ENCODE measurements at regions not wholly inside any gene's neighbourhood (a gene's known extent, or its start where the extent isn't known, plus 50 kb on each side); places are given as distances from the start of the nearest gene placed in this dataset.

DNA sequence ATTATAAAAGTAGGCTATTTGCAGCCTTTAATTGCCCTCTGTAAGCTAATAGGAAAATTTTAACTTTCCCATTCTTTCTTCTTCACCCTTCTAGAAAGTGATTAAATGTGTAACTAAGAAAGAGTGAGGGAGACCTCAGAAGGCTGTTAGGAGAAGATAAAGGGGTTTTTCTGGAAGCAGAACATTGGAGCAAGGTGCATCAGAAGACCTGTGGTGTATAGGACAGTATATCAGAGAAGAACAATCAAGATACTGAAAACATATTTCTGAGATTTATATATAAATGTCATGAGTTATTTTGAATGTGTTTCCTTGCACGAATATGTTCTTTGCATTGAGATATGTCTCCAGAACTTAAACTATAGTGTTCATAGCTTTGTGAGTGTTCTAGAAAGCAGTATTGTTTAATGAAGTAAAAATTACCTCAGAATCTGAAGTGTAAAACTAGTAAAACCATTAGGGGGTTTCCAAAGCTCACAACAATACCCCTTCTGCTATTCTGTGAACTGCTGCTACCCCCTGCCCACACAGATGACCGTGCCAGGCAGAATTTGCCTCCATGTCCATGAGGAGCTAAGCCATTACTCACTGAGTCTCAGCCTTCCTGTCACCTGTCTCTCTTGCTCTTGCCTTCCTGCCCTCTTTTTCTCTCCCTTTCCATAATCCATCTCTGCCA is 537.9 kb downstream of the EPHA4 start:
- no peak overlapping the region for H3K4me3 ChIP-seq (ENCODE audit: low read depth, low read length)
- H3K27me3 ChIP-seq (ENCODE audit: control insufficient read depth, insufficient read depth, low read length) = no peaks in the 10 kb centered on the region
- H3K4me1 ChIP-seq (ENCODE audit: control insufficient read depth, insufficient read depth, low read length) = no peaks in the 10 kb centered on the region
- no peaks in the 10 kb centered on the region for H3K36me3 ChIP-seq (ENCODE audit: control insufficient read depth, insufficient read depth, low read length)
- H3K9ac ChIP-seq (ENCODE audit: low read depth, low read length) = no peak overlapping the region
- no peaks in the 10 kb centered on the region for H3K9me3 ChIP-seq (ENCODE audit: control insufficient read depth, insufficient read depth, low read length)

DNA sequence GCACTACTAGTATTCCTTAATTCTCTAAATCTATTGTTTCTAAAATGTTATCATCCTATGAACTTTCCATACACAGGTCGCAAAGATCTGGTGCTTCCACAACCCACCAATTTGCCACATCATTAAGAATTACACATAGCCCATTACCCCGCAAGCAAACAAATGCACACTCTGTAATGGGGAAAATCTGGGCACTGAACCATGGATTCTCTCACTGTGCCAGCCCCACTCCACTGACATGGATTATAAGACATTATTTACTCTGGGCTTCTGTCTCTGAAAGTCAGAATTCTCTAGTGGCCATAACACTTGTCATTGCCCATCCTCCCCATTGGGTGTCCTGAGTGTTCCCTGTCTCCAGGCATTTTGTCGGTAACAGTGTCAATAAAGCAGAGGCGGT is 537.1 kb downstream of the EPHA4 start:
- H3K9ac ChIP-seq (ENCODE audit: low read depth, low read length) = no peak overlapping the region
- no peak overlapping the region for H3K4me3 ChIP-seq (ENCODE audit: low read depth, low read length)
- no peaks in the 10 kb centered on the region for H3K9me3 ChIP-seq (ENCODE audit: control insufficient read depth, insufficient read depth, low read length)
- no peaks in the 10 kb centered on the region for H3K4me1 ChIP-seq (ENCODE audit: control insufficient read depth, insufficient read depth, low read length)
- no peaks in the 10 kb centered on the region for H3K27me3 ChIP-seq (ENCODE audit: control insufficient read depth, insufficient read depth, low read length)
- no peaks in the 10 kb centered on the region for H3K36me3 ChIP-seq (ENCODE audit: control insufficient read depth, insufficient read depth, low read length)

DNA sequence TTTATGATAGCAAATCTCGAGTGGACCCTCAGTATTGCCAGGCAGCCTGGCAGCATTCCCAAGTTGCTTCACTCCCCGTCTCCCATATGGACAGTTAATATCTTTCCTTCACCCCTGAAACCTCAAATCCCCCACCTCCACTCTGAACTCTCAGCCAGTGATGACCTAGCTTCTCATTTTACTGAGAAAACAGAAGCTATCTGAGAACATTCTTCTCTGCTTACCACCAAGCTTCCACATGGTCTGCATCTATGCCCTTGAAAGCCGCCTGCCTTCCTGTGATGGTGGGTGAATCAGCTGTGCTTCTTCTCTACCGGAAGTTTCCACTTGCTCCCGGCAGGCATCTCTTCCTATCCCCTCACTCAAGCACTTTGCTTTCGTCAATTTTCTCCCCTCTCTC is 529.2 kb downstream of the EPHA4 start:
- no peak overlapping the region for H3K4me3 ChIP-seq (ENCODE audit: low read depth, low read length)
- no peaks in the 10 kb centered on the region for H3K9me3 ChIP-seq (ENCODE audit: control insufficient read depth, insufficient read depth, low read length)
- no peaks in the 10 kb centered on the region for H3K27me3 ChIP-seq (ENCODE audit: control insufficient read depth, insufficient read depth, low read length)
- H3K36me3 ChIP-seq (ENCODE audit: control insufficient read depth, insufficient read depth, low read length) = no peaks in the 10 kb centered on the region
- H3K9ac ChIP-seq (ENCODE audit: low read depth, low read length) = no peak overlapping the region
- H3K4me1 ChIP-seq (ENCODE audit: control insufficient read depth, insufficient read depth, low read length) = no peaks in the 10 kb centered on the region

DNA sequence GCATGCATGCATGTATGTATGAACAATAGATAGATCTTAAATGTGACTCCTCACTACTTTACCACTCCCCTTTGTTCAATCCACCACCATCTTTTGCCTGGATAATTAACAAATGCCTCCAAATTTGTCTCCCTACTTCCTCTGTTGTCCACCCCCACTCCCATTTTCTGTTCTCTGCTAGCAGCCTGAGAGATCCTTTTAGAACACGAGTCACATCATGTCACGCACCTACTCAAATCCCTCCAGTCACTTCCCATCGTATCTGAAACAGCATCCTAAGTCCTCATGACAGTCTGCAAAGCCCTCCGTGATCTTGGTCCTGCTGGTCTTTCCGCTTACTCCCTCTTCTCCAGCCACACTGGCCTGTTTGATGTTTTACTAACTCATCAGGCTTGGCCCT is 527.3 kb downstream of the EPHA4 start:
- Histone ChIP-seq H3K4me1 (ENCODE audit: control insufficient read depth, insufficient read depth, low read length) (no peaks in the 10 kb centered on the region), H3K27me3 (ENCODE audit: control insufficient read depth, insufficient read depth, low read length) (no peaks in the 10 kb centered on the region), H3K4me3 (ENCODE audit: low read depth, low read length) (no peak overlapping the region), H3K9ac (ENCODE audit: low read depth, low read length) (no peak overlapping the region), H3K36me3 (ENCODE audit: control insufficient read depth, insufficient read depth, low read length) (no peaks in the 10 kb centered on the region), H3K9me3 (ENCODE audit: control insufficient read depth, insufficient read depth, low read length) (no peaks in the 10 kb centered on the region)

DNA sequence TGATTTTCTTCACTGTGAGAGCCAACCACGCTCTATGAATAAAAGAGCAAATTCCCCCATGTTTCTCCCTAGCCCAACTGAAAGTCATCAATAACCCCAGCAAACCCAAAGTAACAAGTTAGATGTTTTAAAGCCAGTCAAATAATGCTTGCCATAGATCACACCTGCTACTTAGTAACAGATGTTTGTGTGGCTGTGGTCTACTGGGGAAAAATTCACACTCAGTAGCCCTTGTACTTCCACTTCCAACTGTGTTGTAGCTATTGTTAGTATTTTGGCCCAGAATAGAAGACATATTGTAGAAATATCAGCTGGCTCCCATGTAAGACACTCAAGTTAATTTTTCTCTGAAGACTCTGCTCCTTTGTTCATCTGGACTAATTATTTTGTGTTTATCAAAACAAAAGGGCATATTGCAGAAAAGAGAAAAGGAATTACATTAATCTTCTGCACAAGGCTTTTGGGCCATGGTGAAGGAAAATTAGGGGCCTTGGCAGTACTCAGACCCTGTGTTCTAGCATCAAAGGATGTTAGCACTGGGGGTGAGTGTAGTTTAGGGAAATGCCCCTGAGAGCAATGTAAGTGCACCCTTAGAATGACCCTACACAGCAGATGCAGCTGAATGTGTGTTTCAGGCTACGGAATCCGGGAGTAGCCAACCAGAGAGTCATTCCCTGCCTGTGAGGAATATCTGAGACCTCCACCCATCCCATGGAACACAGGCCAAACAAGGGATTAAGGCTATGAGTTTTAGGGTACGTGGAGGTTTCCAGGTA is 521.9 kb downstream of the EPHA4 start:
- Histone ChIP-seq H3K36me3 (ENCODE audit: control insufficient read depth, insufficient read depth, low read length) (no peaks in the 10 kb centered on the region), H3K4me3 (ENCODE audit: low read depth, low read length) (no peak overlapping the region), H3K4me1 (ENCODE audit: control insufficient read depth, insufficient read depth, low read length) (no peaks in the 10 kb centered on the region), H3K9me3 (ENCODE audit: control insufficient read depth, insufficient read depth, low read length) (no peaks in the 10 kb centered on the region), H3K9ac (ENCODE audit: low read depth, low read length) (no peak overlapping the region), H3K27me3 (ENCODE audit: control insufficient read depth, insufficient read depth, low read length) (no peaks in the 10 kb centered on the region)

DNA sequence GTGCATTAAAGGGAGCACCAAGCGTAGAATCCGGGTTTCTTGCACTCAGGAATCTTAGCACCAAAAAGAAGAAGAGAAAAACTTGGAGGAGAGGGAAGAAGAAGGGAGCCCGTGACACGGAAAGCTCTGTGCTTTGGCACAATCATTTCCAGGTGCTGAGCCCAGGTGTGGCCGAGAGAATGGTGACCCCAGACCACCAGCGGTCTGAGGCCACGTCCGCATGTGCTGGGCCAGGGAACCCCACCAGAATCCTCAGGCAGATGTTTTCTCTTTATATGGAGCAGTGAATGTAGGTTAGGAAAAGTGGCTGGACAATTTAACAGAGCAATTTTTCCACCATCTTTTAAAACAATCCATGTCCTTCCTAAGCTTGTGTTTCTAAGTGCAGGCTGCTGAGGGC is 520.9 kb downstream of the EPHA4 start:
- no peaks in the 10 kb centered on the region for H3K36me3 ChIP-seq (ENCODE audit: control insufficient read depth, insufficient read depth, low read length)
- H3K27me3 ChIP-seq (ENCODE audit: control insufficient read depth, insufficient read depth, low read length) = no peaks in the 10 kb centered on the region
- H3K9me3 ChIP-seq (ENCODE audit: control insufficient read depth, insufficient read depth, low read length) = no peaks in the 10 kb centered on the region
- H3K4me1 ChIP-seq (ENCODE audit: control insufficient read depth, insufficient read depth, low read length) = no peaks in the 10 kb centered on the region
- H3K9ac ChIP-seq (ENCODE audit: low read depth, low read length) = no peak overlapping the region
- no peak overlapping the region for H3K4me3 ChIP-seq (ENCODE audit: low read depth, low read length)

DNA sequence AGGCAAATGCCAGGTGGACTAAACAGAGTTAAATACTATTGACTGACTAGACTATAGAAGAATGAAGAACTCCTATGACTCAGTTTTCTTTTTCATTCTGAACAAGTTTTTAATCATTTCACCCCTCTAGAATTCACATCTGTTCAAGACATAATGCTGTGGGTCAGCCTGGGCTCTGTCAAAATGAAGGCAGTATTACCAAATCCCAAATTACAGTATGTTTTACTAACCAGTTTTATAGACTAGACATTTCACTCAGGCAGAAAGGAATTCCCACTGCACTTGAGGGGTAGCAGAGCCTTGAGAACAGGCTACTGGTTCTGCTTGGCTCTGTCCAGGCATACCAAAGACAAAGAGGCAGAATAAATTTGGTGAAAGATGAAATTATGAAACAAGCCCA is 511.7 kb downstream of the EPHA4 start:
- Histone ChIP-seq H3K4me3 (ENCODE audit: low read depth, low read length) (no peak overlapping the region), H3K36me3 (ENCODE audit: control insufficient read depth, insufficient read depth, low read length) (no peaks in the 10 kb centered on the region), H3K9ac (ENCODE audit: low read depth, low read length) (no peak overlapping the region), H3K27me3 (ENCODE audit: control insufficient read depth, insufficient read depth, low read length) (no peaks in the 10 kb centered on the region), H3K9me3 (ENCODE audit: control insufficient read depth, insufficient read depth, low read length) (no peaks in the 10 kb centered on the region), H3K4me1 (ENCODE audit: control insufficient read depth, insufficient read depth, low read length) (no peaks in the 10 kb centered on the region)

DNA sequence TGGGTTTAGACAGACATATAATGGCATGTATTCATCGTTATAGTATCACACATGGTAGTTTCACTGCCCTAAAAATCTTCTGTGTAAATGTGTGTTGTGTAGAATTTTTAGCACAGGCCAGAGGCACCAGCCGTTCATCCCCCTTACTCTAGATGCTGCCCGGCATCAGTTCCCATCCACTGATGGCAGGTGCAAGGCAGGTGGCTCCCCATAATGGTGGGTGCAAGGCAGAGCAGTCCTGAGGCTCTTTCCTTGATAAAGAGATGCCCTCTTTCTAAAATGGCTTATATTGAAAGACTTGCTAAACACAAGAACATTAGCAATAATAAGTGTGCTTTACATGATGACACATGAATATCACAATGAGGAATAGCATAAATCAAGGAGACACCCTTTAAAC is 508.5 kb downstream of the EPHA4 start:
- Histone ChIP-seq H3K27me3 (ENCODE audit: control insufficient read depth, insufficient read depth, low read length) (no peaks in the 10 kb centered on the region), H3K4me3 (ENCODE audit: low read depth, low read length) (no peak overlapping the region), H3K9ac (ENCODE audit: low read depth, low read length) (no peak overlapping the region), H3K4me1 (ENCODE audit: control insufficient read depth, insufficient read depth, low read length) (no peaks in the 10 kb centered on the region), H3K36me3 (ENCODE audit: control insufficient read depth, insufficient read depth, low read length) (no peaks in the 10 kb centered on the region), H3K9me3 (ENCODE audit: control insufficient read depth, insufficient read depth, low read length) (no peaks in the 10 kb centered on the region)

DNA sequence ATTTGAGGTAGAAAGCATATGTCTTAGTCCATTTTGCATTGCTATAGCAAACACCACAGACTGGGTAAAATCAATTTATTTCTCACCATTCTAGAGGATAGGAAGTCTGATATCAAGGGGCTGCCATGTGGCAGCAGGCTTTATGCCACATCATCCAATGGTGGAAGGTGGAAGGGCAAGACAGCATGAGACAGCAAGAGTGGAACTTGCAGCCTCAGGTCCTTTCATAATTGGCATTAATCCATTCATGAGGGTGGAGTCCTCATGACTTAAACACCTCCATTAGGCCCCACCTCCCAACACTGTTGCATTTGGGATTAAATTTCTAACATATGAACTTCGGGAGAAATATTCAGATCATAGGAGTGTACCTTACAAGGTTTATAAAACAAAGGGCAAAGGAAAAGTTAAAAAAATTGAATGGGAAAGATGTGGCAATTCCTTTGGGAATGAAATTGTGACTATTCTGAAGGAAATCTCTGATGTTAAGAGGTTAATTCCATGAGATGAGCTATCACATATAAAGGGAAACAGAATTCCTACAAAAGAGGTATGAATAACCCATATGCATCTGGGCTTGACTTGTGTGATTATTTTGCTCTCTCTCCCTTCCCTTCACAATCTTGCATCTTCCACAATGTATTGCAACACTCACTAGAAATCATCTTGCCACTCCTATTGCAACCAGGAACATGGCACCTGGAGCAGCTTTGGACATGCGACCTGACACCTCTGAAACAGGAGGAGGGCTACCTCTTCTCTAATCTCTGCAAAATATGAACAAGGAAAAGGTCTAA is 507.8 kb downstream of the EPHA4 start:
- Histone ChIP-seq H3K9ac (ENCODE audit: low read depth, low read length) (no peak overlapping the region), H3K4me3 (ENCODE audit: low read depth, low read length) (no peak overlapping the region), H3K4me1 (ENCODE audit: control insufficient read depth, insufficient read depth, low read length) (no peaks in the 10 kb centered on the region), H3K36me3 (ENCODE audit: control insufficient read depth, insufficient read depth, low read length) (no peaks in the 10 kb centered on the region), H3K27me3 (ENCODE audit: control insufficient read depth, insufficient read depth, low read length) (no peaks in the 10 kb centered on the region), H3K9me3 (ENCODE audit: control insufficient read depth, insufficient read depth, low read length) (no peaks in the 10 kb centered on the region)

DNA sequence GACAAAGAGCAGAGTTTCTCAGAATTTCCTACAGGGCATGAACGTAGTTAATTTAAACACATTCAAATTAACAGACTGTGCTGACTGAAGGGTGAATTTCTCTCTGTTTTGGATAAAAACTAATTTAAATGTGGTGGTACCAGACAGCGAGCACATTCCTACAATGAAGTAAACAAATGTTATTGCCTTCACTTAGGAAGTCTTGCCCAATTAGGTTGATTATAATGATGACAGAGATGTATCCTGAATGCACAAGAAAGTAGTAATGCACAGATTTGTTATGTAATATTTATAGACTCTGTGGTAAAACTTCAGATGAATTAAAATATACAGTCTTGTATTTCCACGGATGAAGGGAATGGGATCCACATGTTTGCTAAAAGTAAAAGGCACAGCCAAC is 507.2 kb downstream of the EPHA4 start:
- H3K9ac ChIP-seq (ENCODE audit: low read depth, low read length) = no peak overlapping the region
- no peaks in the 10 kb centered on the region for H3K27me3 ChIP-seq (ENCODE audit: control insufficient read depth, insufficient read depth, low read length)
- no peaks in the 10 kb centered on the region for H3K36me3 ChIP-seq (ENCODE audit: control insufficient read depth, insufficient read depth, low read length)
- H3K4me3 ChIP-seq (ENCODE audit: low read depth, low read length) = no peak overlapping the region
- no peaks in the 10 kb centered on the region for H3K4me1 ChIP-seq (ENCODE audit: control insufficient read depth, insufficient read depth, low read length)
- no peaks in the 10 kb centered on the region for H3K9me3 ChIP-seq (ENCODE audit: control insufficient read depth, insufficient read depth, low read length)

DNA sequence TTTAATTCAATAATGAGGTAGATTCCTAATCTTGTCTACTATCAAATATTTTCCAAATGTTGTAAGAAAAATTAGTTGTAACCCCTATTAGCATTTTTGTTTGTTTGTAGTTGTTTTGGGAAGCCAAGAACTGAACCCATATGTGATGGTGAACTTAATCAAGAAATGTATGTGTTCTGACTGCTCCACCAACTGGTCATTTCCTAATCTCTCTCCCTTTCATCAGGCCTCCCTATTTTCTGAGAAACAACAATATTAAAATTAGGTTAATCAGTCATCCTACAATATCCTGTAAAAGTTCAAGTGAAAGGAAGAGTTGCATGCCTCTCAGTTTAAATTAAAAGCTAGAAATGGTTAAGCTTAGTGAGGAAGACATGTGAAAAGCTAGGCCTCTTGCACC is 504.0 kb downstream of the EPHA4 start:
- H3K9ac ChIP-seq (ENCODE audit: low read depth, low read length) = no peak overlapping the region
- no peaks in the 10 kb centered on the region for H3K36me3 ChIP-seq (ENCODE audit: control insufficient read depth, insufficient read depth, low read length)
- H3K4me1 ChIP-seq (ENCODE audit: control insufficient read depth, insufficient read depth, low read length) = no peaks in the 10 kb centered on the region
- H3K9me3 ChIP-seq (ENCODE audit: control insufficient read depth, insufficient read depth, low read length) = peaks cover 9% of the 10 kb centered on the region
- H3K27me3 ChIP-seq (ENCODE audit: control insufficient read depth, insufficient read depth, low read length) = no peaks in the 10 kb centered on the region
- H3K4me3 ChIP-seq (ENCODE audit: low read depth, low read length) = no peak overlapping the region

DNA sequence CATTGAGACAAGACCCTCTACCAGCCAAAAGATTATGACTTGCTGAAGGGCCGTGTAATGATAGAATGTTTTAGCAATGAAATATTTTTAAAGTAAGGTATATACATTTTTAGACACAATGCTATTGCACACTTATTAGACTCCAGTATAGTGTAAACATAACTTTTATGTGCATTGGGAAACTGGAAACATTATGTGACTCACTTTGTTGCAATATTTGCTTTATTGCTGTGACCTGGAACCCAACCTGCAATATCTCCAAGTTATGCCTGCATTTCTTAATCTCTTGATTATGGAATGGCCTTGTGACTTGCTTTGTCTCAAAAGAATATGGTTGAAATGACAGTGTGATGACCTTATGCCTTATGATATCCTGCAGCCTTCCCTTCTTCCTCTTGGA is 502.0 kb downstream of the EPHA4 start:
- Histone ChIP-seq H3K9ac (ENCODE audit: low read depth, low read length) (no peak overlapping the region), H3K4me1 (ENCODE audit: control insufficient read depth, insufficient read depth, low read length) (no peaks in the 10 kb centered on the region), H3K4me3 (ENCODE audit: low read depth, low read length) (no peak overlapping the region), H3K36me3 (ENCODE audit: control insufficient read depth, insufficient read depth, low read length) (no peaks in the 10 kb centered on the region), H3K9me3 (ENCODE audit: control insufficient read depth, insufficient read depth, low read length) (peaks cover 9% of the 10 kb centered on the region), H3K27me3 (ENCODE audit: control insufficient read depth, insufficient read depth, low read length) (no peaks in the 10 kb centered on the region)
